ENCODE measurements at regions not wholly inside any gene's neighbourhood (a gene's known extent, or its start where the extent isn't known, plus 50 kb on each side); places are given as distances from the start of the nearest gene placed in this dataset.

DNA sequence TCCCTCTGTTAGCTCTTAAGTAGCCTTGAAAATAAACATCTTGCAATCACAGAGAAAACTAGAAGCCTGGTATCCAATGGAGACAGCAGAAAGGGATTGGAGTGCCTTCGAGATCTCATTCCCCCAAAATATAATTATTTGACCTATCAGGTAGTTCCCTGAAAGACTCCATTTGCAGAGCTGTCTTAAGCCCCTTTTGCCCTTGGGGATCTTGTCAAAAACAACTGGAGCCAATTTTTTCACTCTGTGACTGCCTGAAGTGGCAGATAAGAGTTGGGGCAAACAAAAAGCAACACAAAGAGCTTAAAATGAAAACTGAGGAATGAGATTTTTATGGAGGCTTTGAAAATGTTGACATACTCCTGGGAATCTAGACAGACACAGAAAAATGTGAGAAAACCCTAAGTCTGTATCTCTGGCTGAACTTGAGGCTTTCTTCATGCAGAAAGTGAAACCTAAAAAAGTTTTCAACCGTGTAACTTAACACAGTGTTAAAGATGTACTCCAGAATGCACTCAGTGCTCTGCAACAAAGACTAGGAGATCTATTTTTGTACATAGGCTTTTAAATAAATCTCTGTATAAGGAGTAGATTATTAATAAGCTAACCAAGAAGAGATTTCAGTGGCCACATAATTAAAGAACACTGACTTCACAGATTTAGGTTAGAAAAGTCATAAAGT lies 971.1 kb upstream of the MAN1A1 start:
- Histone ChIP-seq H3K4me3 (ENCODE audit: insufficient read depth, low read depth, low read length) (no peak overlapping the region), H3K18ac (ENCODE audit: low read depth, low read length) (no peak overlapping the region), H3K4ac (ENCODE audit: low read depth, low read length) (no peak overlapping the region), H4K20me1 (ENCODE audit: insufficient read depth, low read length) (no peaks in the 10 kb centered on the region), H2AK5ac (ENCODE audit: low read depth, low read length) (no peak overlapping the region), H3K27me3 (ENCODE audit: control insufficient read depth, insufficient read depth, low read length) (no peaks in the 10 kb centered on the region), H3K23ac (ENCODE audit: low read depth, low read length) (no peak overlapping the region), H3K14ac (replicated peaks; ENCODE audit: low read depth, low read length) (no peak overlapping the region), H3K27ac (ENCODE audit: insufficient read depth, low read length) (no peak overlapping the region), H3K56ac (ENCODE audit: extremely low read depth, insufficient read depth, low read length) (no peak overlapping the region), H2BK15ac (ENCODE audit: low read depth, low read length) (no peak overlapping the region), H3K9ac (ENCODE audit: low read depth, low read length) (no peak overlapping the region), H3K4me1 (ENCODE audit: control insufficient read depth, insufficient read depth, low read length) (no peaks in the 10 kb centered on the region), H2BK20ac (ENCODE audit: low read depth, low read length) (no peak overlapping the region), H3K4me2 (ENCODE audit: low read depth, low read length) (no peak overlapping the region), H4K8ac (ENCODE audit: low read depth in 2 of 2, low read length in 2 of 2) (no peak overlapping the region), H3K9me3 (ENCODE audit: control insufficient read depth, insufficient read depth, low read length) (peaks cover 5% of the 10 kb centered on the region; the same call in 1 of the 2 replicates), H3K36me3 (ENCODE audit: control insufficient read depth, insufficient read depth, low read length) (no peaks in the 10 kb centered on the region), H2AK9ac (replicated peaks; ENCODE audit: low read depth, low read length, poor library complexity) (no peak overlapping the region), H3K9me1 (ENCODE audit: insufficient read depth, low read length) (no peaks in the 10 kb centered on the region), H3K79me1 (ENCODE audit: low read depth in 1 of 2, low read length in 2 of 2) (no peaks in the 10 kb centered on the region), H4K5ac (ENCODE audit: low read depth, low read length) (no peak overlapping the region), H2BK120ac (ENCODE audit: low read depth, low read length) (no peak overlapping the region), H2AFZ (replicated peaks; ENCODE audit: low read length, poor library complexity) (no peak overlapping the region), H2BK5ac (ENCODE audit: low read depth, low read length, poor library complexity, severe bottlenecking) (no peak overlapping the region), H4K91ac (ENCODE audit: insufficient read depth, low read depth, low read length) (no peak overlapping the region)
- ATAC-seq (ENCODE audit: low read depth), result no peak
- ChIA-PET POLR2A (ENCODE audit: unreplicated experiment) (no interaction called here), CTCF (no interaction called here)
- intact Hi-C loops (cut with micrococcal nuclease), result no loop called here
- DNase-seq, result no peak
- WGBS, 2 experiments (ENCODE audit: extremely low coverage in 2 of 2, insufficient read length in 1 of 2), result no CpG with 5 or more reads among the region's 2 CpGs
- no TSS peak for BruUV-seq (replicated peaks)
- TF ChIP-seq FOS (IDR thresholded peaks at IDR 0.05; ENCODE audit: low read depth, low read length) (no peak), RAD21 (IDR thresholded peaks at IDR 0.05; ENCODE audit: low read length) (no peak), CEBPB (IDR thresholded peaks at IDR 0.05; ENCODE audit: low read depth, low read length) (no peak)
- in situ Hi-C loops (cut with MboI; ENCODE audit: low sequenced_read_pairs), result no loop called here
- dilution Hi-C loops (cut with HindIII; ENCODE audit: low sequenced_read_pairs, unreplicated experiment), result no loop called here

All from IMR-90 (cell line).